WTC11 (cell line): ENCODE measurements at regions not wholly inside any gene's neighbourhood (a gene's known extent, or its start where the extent isn't known, plus 50 kb on each side); places are given as distances from the start of the nearest gene placed in this dataset.

Experiments used
- AFF4 ChIP-seq: sonication (generic); formaldehyde crosslinking; IDR thresholded peaks from 2 replicates; pipeline ENCODE4 v1.8.1; 2023; ENCODE audit warnings: mild to moderate bottlenecking, missing genetic modification reagents, borderline replicate concordance
- ATF3 ChIP-seq: sonication (generic); formaldehyde crosslinking; conservative IDR thresholded peaks from 2 replicates; pipeline ENCODE4 v1.8.1; 2022; ENCODE audit warnings: mild to moderate bottlenecking, missing genetic modification reagents
- FOXJ3 ChIP-seq: sonication (generic); formaldehyde crosslinking; IDR thresholded peaks from 2 replicates; pipeline ENCODE4 v1.9.0; 2021; ENCODE audit warnings: missing genetic modification reagents, mild to moderate bottlenecking, borderline replicate concordance
- TF ChIP-seq, protein P1 (sequence below): sonication (generic); formaldehyde crosslinking; IDR thresholded peaks from 2 replicates; pipeline ENCODE4 v1.8.0; 2023; ENCODE audit warnings: missing genetic modification reagents
- TF ChIP-seq, protein P2 (sequence below): sonication (generic); formaldehyde crosslinking; IDR thresholded peaks from 2 replicates; pipeline ENCODE4 v1.8.0; 2022; ENCODE audit warnings: missing genetic modification reagents
- TF ChIP-seq, protein P3 (sequence below): fragments of 200-600 bp; IDR thresholded peaks from 2 replicates; pipeline ENCODE4 v1.8.0; 2022; ENCODE audit warnings: antibody characterized with exemption

DNA sequence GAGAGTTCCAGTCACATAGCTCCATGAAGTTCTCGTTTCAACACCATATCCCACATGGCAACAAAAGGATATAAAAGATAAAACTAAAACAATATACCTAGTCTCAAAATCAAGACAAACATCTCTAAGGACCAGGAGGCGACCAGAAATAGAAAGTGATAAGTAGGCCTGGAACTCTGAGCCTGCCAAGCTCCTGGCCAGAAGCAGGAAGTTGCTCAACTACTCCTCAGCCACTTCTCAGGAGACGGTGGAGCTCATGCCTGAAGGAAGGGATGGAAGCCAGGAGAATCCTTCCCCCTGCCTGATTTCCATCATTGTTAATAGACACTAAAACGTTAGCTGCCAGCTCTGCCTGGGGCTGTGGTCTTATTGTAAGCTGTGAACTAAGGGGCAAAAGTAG is 94.7 kb downstream of the DISP1 start:
- TF ChIP-seq AFF4 (CRISPR knock-in tag): no peak
- no peak for TF ChIP-seq ATF3 (CRISPR knock-in tag)
- no peak for TF ChIP-seq FOXJ3 (CRISPR knock-in tag)
- TF ChIP-seq, protein P1, sequence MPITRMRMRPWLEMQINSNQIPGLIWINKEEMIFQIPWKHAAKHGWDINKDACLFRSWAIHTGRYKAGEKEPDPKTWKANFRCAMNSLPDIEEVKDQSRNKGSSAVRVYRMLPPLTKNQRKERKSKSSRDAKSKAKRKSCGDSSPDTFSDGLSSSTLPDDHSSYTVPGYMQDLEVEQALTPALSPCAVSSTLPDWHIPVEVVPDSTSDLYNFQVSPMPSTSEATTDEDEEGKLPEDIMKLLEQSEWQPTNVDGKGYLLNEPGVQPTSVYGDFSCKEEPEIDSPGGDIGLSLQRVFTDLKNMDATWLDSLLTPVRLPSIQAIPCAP (CRISPR knock-in tag): no peak
- TF ChIP-seq, protein P2, sequence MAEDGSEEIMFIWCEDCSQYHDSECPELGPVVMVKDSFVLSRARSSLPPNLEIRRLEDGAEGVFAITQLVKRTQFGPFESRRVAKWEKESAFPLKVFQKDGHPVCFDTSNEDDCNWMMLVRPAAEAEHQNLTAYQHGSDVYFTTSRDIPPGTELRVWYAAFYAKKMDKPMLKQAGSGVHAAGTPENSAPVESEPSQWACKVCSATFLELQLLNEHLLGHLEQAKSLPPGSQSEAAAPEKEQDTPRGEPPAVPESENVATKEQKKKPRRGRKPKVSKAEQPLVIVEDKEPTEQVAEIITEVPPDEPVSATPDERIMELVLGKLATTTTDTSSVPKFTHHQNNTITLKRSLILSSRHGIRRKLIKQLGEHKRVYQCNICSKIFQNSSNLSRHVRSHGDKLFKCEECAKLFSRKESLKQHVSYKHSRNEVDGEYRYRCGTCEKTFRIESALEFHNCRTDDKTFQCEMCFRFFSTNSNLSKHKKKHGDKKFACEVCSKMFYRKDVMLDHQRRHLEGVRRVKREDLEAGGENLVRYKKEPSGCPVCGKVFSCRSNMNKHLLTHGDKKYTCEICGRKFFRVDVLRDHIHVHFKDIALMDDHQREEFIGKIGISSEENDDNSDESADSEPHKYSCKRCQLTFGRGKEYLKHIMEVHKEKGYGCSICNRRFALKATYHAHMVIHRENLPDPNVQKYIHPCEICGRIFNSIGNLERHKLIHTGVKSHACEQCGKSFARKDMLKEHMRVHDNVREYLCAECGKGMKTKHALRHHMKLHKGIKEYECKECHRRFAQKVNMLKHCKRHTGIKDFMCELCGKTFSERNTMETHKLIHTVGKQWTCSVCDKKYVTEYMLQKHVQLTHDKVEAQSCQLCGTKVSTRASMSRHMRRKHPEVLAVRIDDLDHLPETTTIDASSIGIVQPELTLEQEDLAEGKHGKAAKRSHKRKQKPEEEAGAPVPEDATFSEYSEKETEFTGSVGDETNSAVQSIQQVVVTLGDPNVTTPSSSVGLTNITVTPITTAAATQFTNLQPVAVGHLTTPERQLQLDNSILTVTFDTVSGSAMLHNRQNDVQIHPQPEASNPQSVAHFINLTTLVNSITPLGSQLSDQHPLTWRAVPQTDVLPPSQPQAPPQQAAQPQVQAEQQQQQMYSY (CRISPR knock-in tag): no peak
- TF ChIP-seq, protein P3, sequence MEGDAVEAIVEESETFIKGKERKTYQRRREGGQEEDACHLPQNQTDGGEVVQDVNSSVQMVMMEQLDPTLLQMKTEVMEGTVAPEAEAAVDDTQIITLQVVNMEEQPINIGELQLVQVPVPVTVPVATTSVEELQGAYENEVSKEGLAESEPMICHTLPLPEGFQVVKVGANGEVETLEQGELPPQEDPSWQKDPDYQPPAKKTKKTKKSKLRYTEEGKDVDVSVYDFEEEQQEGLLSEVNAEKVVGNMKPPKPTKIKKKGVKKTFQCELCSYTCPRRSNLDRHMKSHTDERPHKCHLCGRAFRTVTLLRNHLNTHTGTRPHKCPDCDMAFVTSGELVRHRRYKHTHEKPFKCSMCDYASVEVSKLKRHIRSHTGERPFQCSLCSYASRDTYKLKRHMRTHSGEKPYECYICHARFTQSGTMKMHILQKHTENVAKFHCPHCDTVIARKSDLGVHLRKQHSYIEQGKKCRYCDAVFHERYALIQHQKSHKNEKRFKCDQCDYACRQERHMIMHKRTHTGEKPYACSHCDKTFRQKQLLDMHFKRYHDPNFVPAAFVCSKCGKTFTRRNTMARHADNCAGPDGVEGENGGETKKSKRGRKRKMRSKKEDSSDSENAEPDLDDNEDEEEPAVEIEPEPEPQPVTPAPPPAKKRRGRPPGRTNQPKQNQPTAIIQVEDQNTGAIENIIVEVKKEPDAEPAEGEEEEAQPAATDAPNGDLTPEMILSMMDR: no peak
